ENCODE measurements at regions not wholly inside any gene's neighbourhood (a gene's known extent, or its start where the extent isn't known, plus 50 kb on each side); places are given as distances from the start of the nearest gene placed in this dataset.

GRCh38 chr4:14262221-14262620, 634.7 kb upstream of the BOD1L1 start:
- no peaks in the 10 kb centered on the region for H3K9me3 ChIP-seq (ENCODE audit: control insufficient read depth in 2 of 2, low read length in 2 of 2)
- no peak overlapping the region for H3K27ac ChIP-seq (ENCODE audit: insufficient read depth, low read length, poor library complexity, severe bottlenecking)
- no peaks in the 10 kb centered on the region for H3K4me1 ChIP-seq (ENCODE audit: control insufficient read depth, insufficient read depth, low read length, poor library complexity, severe bottlenecking)
- Mint-ChIP-seq H3K4me3 (no peak overlapping the region), H3K36me3 (no peaks in the 10 kb centered on the region), H3K27ac (no peak overlapping the region), H3K9me3 (peaks cover 0 to 8% (median 1%) of the 10 kb centered on the region in 7 donors), H3K27me3 (no peaks in the 10 kb centered on the region), H3K4me1 (no peaks in the 10 kb centered on the region)
- ATAC-seq (ENCODE audit: low read depth in 2 of 2) (no peak), DNase-seq (no peak)
- H3K4me3 ChIP-seq (ENCODE audit: low read depth, low read length), result no peak overlapping the region
- H3K36me3 ChIP-seq (ENCODE audit: control insufficient read depth, insufficient read depth, low read length), result no peaks in the 10 kb centered on the region
- no peaks in the 10 kb centered on the region for H3K27me3 ChIP-seq (ENCODE audit: control insufficient read depth, insufficient read depth, low read length)

DNA sequence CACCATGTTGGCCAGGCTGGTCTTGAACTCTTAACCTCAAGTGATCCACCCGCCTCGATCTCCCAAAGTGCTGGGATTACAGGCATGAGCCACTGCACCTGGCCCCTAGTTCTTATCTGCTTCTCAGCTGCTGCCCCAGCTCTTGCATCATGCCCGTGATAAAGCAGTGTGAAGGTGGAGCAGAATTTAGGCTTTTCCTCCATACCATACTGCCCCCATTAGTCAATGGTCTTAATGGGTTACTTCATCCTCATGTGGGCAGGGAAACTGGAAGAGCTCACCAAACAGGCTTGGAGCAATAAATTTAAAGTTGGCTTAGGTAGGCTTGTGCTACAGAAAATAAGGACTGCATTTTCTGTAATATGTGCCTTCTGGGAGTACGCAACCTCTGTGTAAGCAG, 636.9 kb upstream of the BOD1L1 start:
- no peaks in the 10 kb centered on the region for H3K36me3 ChIP-seq (ENCODE audit: control insufficient read depth, insufficient read depth, low read length)
- DNase-seq, result no peak
- H3K27me3 ChIP-seq (ENCODE audit: control insufficient read depth, insufficient read depth, low read length), result no peaks in the 10 kb centered on the region
- Mint-ChIP-seq H3K9me3 (peaks cover 0 to 8% (median 1%) of the 10 kb centered on the region in 7 donors), H3K27ac (no peak overlapping the region), H3K27me3 (no peaks in the 10 kb centered on the region), H3K36me3 (no peaks in the 10 kb centered on the region), H3K4me3 (no peak overlapping the region), H3K4me1 (no peaks in the 10 kb centered on the region)
- H3K27ac ChIP-seq (ENCODE audit: insufficient read depth, low read length, poor library complexity, severe bottlenecking), result no peak overlapping the region
- H3K4me3 ChIP-seq (ENCODE audit: low read depth, low read length), result no peak overlapping the region
- no peaks in the 10 kb centered on the region for H3K4me1 ChIP-seq (ENCODE audit: control insufficient read depth, insufficient read depth, low read length, poor library complexity, severe bottlenecking)
- no peak for ATAC-seq (ENCODE audit: low read depth in 2 of 2)
- no peaks in the 10 kb centered on the region for H3K9me3 ChIP-seq (ENCODE audit: control insufficient read depth in 2 of 2, low read length in 2 of 2)

DNA sequence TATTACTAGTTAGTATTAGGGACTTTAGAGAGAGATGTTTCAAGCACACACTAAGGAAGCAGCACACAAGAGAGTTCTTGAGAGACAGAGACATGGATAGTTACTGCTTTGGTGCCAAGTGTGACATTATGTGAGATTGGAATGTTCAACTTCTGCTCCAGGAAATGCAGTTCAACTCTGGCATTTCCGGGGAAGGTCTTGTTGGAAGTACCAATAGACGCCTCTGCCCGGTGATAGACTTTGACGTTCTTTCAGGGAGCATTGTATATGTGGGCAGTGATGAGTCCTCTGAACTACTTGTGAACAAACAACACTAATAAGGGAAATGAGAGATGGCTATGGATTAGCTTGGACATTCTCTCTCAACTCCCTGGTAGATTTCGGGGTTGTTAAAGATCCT, 638.1 kb upstream of the BOD1L1 start:
- no peaks in the 10 kb centered on the region for H3K36me3 ChIP-seq (ENCODE audit: control insufficient read depth, insufficient read depth, low read length)
- H3K27ac Mint-ChIP-seq, result no peak overlapping the region
- no peaks in the 10 kb centered on the region for H3K27me3 ChIP-seq (ENCODE audit: control insufficient read depth, insufficient read depth, low read length)
- peaks cover 0 to 8% (median 1%) of the 10 kb centered on the region in 7 donors for H3K9me3 Mint-ChIP-seq
- no peak overlapping the region for H3K4me3 ChIP-seq (ENCODE audit: low read depth, low read length)
- no peaks in the 10 kb centered on the region for H3K4me1 Mint-ChIP-seq
- DNase-seq, result no peak
- no peak overlapping the region for H3K27ac ChIP-seq (ENCODE audit: insufficient read depth, low read length, poor library complexity, severe bottlenecking)
- H3K4me3 Mint-ChIP-seq, result no peak overlapping the region
- no peaks in the 10 kb centered on the region for H3K36me3 Mint-ChIP-seq
- ATAC-seq (ENCODE audit: low read depth in 2 of 2), result no peak
- no peaks in the 10 kb centered on the region for H3K9me3 ChIP-seq (ENCODE audit: control insufficient read depth in 2 of 2, low read length in 2 of 2)
- no peaks in the 10 kb centered on the region for H3K4me1 ChIP-seq (ENCODE audit: control insufficient read depth, insufficient read depth, low read length, poor library complexity, severe bottlenecking)
- H3K27me3 Mint-ChIP-seq, result no peaks in the 10 kb centered on the region

DNA sequence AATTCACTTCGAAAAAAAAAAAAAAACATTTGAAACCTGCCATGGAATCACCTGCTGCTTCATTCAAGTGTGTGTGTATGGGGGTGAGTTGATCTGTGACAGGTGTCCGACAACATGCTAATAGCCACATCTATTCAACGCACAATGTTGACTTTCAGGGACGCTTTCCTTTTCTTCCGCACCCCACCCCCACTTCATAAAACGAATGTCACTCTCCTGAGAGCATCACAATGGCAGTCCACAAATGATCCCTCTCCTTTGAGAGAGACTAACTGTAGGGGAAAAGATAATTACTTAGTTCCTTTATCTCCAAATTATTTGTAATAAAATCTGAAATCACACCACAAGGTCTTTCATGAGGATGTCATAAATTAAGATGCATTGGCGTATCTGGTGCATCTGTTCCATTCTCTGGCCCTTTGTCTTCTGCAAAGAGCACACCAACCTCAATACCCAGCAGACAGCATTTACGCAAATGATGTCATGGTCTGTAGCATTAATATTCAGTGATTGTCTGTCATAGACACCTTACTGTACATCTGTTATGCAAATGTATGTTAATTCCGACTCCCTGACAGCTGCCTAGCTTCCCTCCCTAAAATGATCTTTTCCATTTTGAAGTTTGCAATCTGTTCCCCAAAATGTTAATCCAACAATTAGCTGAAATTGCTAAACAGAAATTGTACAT, 640.0 kb upstream of the BOD1L1 start:
- no peak overlapping the region for H3K4me3 Mint-ChIP-seq
- H3K9me3 Mint-ChIP-seq, result peaks cover 0 to 5% (median 0%) of the 10 kb centered on the region in 7 donors
- H3K9me3 ChIP-seq (ENCODE audit: control insufficient read depth in 2 of 2, low read length in 2 of 2), result no peaks in the 10 kb centered on the region

GRCh38 chr4:14269824-14270223, 642.3 kb upstream of the BOD1L1 start:
- DNase-seq (no peak), ATAC-seq (ENCODE audit: low read depth in 2 of 2) (no peak)
- H3K4me3 ChIP-seq (ENCODE audit: low read depth, low read length), result no peak overlapping the region
- H3K4me1 Mint-ChIP-seq, result no peaks in the 10 kb centered on the region
- H3K4me3 Mint-ChIP-seq, result no peak overlapping the region
- no peaks in the 10 kb centered on the region for H3K27me3 Mint-ChIP-seq
- no peaks in the 10 kb centered on the region for H3K36me3 Mint-ChIP-seq
- no peaks in the 10 kb centered on the region for H3K4me1 ChIP-seq (ENCODE audit: control insufficient read depth, insufficient read depth, low read length, poor library complexity, severe bottlenecking)
- no peak overlapping the region for H3K27ac Mint-ChIP-seq
- H3K27me3 ChIP-seq (ENCODE audit: control insufficient read depth, insufficient read depth, low read length), result no peaks in the 10 kb centered on the region
- H3K27ac ChIP-seq (ENCODE audit: insufficient read depth, low read length, poor library complexity, severe bottlenecking), result no peak overlapping the region
- no peaks in the 10 kb centered on the region for H3K36me3 ChIP-seq (ENCODE audit: control insufficient read depth, insufficient read depth, low read length)
- peaks cover 0 to 3% (median 0%) of the 10 kb centered on the region in 7 donors for H3K9me3 Mint-ChIP-seq
- no peaks in the 10 kb centered on the region for H3K9me3 ChIP-seq (ENCODE audit: control insufficient read depth in 2 of 2, low read length in 2 of 2)

More for the DNA sequence above, 640.0 kb upstream of the BOD1L1 start:
- DNase-seq, result no peak
- Mint-ChIP-seq H3K4me1 (no peaks in the 10 kb centered on the region), H3K27ac (no peak overlapping the region), H3K27me3 (no peaks in the 10 kb centered on the region), H3K36me3 (no peaks in the 10 kb centered on the region)
- no peaks in the 10 kb centered on the region for H3K27me3 ChIP-seq (ENCODE audit: control insufficient read depth, insufficient read depth, low read length)
- no peak overlapping the region for H3K4me3 ChIP-seq (ENCODE audit: low read depth, low read length)
- no peak for ATAC-seq (ENCODE audit: low read depth in 2 of 2)
- H3K27ac ChIP-seq (ENCODE audit: insufficient read depth, low read length, poor library complexity, severe bottlenecking), result no peak overlapping the region
- H3K36me3 ChIP-seq (ENCODE audit: control insufficient read depth, insufficient read depth, low read length), result no peaks in the 10 kb centered on the region
- H3K4me1 ChIP-seq (ENCODE audit: control insufficient read depth, insufficient read depth, low read length, poor library complexity, severe bottlenecking), result no peaks in the 10 kb centered on the region

DNA sequence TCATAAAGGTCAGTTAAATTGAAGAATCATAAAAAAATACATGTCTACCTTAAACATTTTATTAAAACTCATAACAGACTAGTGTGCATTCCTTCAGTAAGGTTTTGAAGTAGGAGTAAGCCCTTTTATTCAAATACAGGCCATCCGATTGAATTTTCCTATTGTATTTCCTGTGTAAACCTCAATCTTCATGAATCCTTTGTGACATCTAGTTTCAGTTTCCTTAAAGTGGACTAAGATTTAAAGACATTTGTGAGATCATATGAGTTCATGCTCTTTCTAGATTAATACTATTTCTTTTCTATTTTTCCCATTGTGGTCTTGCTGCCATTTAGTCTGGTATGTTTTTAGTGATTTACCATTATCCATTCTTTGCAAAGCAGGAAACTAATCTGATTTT, 644.7 kb upstream of the BOD1L1 start:
- no peaks in the 10 kb centered on the region for H3K27me3 Mint-ChIP-seq
- Histone ChIP-seq H3K4me3 (ENCODE audit: low read depth, low read length) (no peak overlapping the region), H3K4me1 (ENCODE audit: control insufficient read depth, insufficient read depth, low read length, poor library complexity, severe bottlenecking) (no peaks in the 10 kb centered on the region), H3K27ac (ENCODE audit: insufficient read depth, low read length, poor library complexity, severe bottlenecking) (no peak overlapping the region), H3K36me3 (ENCODE audit: control insufficient read depth, insufficient read depth, low read length) (no peaks in the 10 kb centered on the region), H3K9me3 (ENCODE audit: control insufficient read depth in 2 of 2, low read length in 2 of 2) (no peaks in the 10 kb centered on the region), H3K27me3 (ENCODE audit: control insufficient read depth, insufficient read depth, low read length) (no peaks in the 10 kb centered on the region)
- H3K9me3 Mint-ChIP-seq, result peaks cover 0 to 17% (median 0%) of the 10 kb centered on the region in 7 donors
- no peaks in the 10 kb centered on the region for H3K4me1 Mint-ChIP-seq
- no peak for DNase-seq
- no peak overlapping the region for H3K27ac Mint-ChIP-seq
- no peaks in the 10 kb centered on the region for H3K36me3 Mint-ChIP-seq
- H3K4me3 Mint-ChIP-seq, result no peak overlapping the region
- ATAC-seq (ENCODE audit: low read depth in 2 of 2), result no peak

DNA sequence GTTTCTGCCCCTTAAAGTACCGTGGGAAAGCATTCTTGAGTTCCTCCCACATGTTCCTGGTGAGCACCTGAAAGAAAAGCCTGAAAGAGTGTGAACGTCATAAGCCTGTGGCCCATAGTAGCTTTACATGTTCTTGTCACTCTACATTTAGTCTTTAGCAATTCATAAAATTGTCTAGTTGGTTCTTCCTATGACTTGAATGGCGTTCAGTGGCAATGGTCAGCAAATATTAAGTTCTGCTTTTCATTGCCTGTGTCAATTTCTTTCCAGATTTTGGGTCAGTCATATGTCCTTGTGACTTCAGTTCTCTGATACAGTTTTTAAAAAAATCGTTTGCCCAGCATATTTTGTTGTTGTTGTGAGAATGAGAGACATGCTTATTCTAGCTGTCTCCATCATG, 650.0 kb upstream of the BOD1L1 start:
- Histone ChIP-seq H3K27me3 (ENCODE audit: control insufficient read depth, insufficient read depth, low read length) (no peaks in the 10 kb centered on the region), H3K4me1 (ENCODE audit: control insufficient read depth, insufficient read depth, low read length, poor library complexity, severe bottlenecking) (no peaks in the 10 kb centered on the region), H3K9me3 (ENCODE audit: control insufficient read depth in 2 of 2, low read length in 2 of 2) (no peaks in the 10 kb centered on the region), H3K4me3 (ENCODE audit: low read depth, low read length) (no peak overlapping the region), H3K27ac (ENCODE audit: insufficient read depth, low read length, poor library complexity, severe bottlenecking) (no peak overlapping the region), H3K36me3 (ENCODE audit: control insufficient read depth, insufficient read depth, low read length) (no peaks in the 10 kb centered on the region)
- H3K36me3 Mint-ChIP-seq, result no peaks in the 10 kb centered on the region
- H3K4me3 Mint-ChIP-seq, result no peak overlapping the region
- H3K27ac Mint-ChIP-seq, result no peak overlapping the region
- H3K27me3 Mint-ChIP-seq, result no peaks in the 10 kb centered on the region
- H3K9me3 Mint-ChIP-seq, result peaks cover 0 to 14% (median 0%) of the 10 kb centered on the region in 7 donors
- DNase-seq (no peak), ATAC-seq (ENCODE audit: low read depth in 2 of 2) (no peak)
- H3K4me1 Mint-ChIP-seq, result no peaks in the 10 kb centered on the region

- Histone ChIP-seq H3K36me3 (ENCODE audit: control insufficient read depth, insufficient read depth, low read length) (no peaks in the 10 kb centered on the region), H3K4me3 (ENCODE audit: low read depth, low read length) (no peak overlapping the region), H3K9me3 (ENCODE audit: control insufficient read depth in 2 of 2, low read length in 2 of 2) (no peaks in the 10 kb centered on the region), H3K27ac (ENCODE audit: insufficient read depth, low read length, poor library complexity, severe bottlenecking) (no peak overlapping the region), H3K27me3 (ENCODE audit: control insufficient read depth, insufficient read depth, low read length) (no peaks in the 10 kb centered on the region), H3K4me1 (ENCODE audit: control insufficient read depth, insufficient read depth, low read length, poor library complexity, severe bottlenecking) (no peaks in the 10 kb centered on the region)
- no peak overlapping the region for H3K4me3 Mint-ChIP-seq
- no peak overlapping the region for H3K27ac Mint-ChIP-seq
- ATAC-seq (ENCODE audit: low read depth in 2 of 2), result no peak
- no peaks in the 10 kb centered on the region for H3K27me3 Mint-ChIP-seq
- DNase-seq, result no peak
- H3K9me3 Mint-ChIP-seq, result peaks cover 0 to 7% (median 0%) of the 10 kb centered on the region in 7 donors
- no peaks in the 10 kb centered on the region for H3K36me3 Mint-ChIP-seq
- H3K4me1 Mint-ChIP-seq, result no peaks in the 10 kb centered on the region
Measured at GRCh38 chr4:14280567-14280966, 653.0 kb upstream of the BOD1L1 start.

All from CD4-positive, CD25-positive, alpha-beta regulatory T cell (primary cell).